Astrocyte (in vitro differentiated cells and primary cell): ENCODE measurements at regions not wholly inside any gene's neighbourhood (a gene's known extent, or its start where the extent isn't known, plus 50 kb on each side); places are given as distances from the start of the nearest gene placed in this dataset.
A peak's percentile ranks its signal among the peaks of the same experiment; 100 is the strongest.

Experiments used
- DNase-seq: peaks from one replicate; pipeline ENCODE4 v3.0.0-alpha.2; 2010; ENCODE audit warnings: low read depth
- FAIRE-seq: peaks from 2 replicates; lab custom pipeline; 2011; peaks lifted over from hg19 to GRCh38; lab: Jason Lieb, UNC
- H2AFZ ChIP-seq: 2 replicates; pipeline ENCODE4 v1.6.0; 2012; ENCODE audit warnings: low read depth, low read length, inconsistent platforms
- H3K27ac ChIP-seq: 2 replicates; pipeline ENCODE4 v1.5.1; 2011; ENCODE audit warnings: low read depth, low read length, inconsistent platforms
- H3K27me3 ChIP-seq: 2 replicates; pipeline ENCODE4 v1.6.0; 2011; ENCODE audit warnings: low read length, inconsistent platforms; ENCODE audit not compliant: insufficient read depth
- H3K36me3 ChIP-seq: 2 replicates; pipeline ENCODE4 v1.5.1; 2011; ENCODE audit warnings: low read length, inconsistent platforms; ENCODE audit not compliant: insufficient read depth
- H3K4me1 ChIP-seq: 2 replicates; pipeline ENCODE4 v1.5.1; 2011; ENCODE audit warnings: low read length, inconsistent platforms; ENCODE audit not compliant: insufficient read depth
- H3K4me2 ChIP-seq: 2 replicates; pipeline ENCODE4 v1.6.0; 2012; ENCODE audit warnings: low read length, inconsistent platforms
- H3K4me3 ChIP-seq: 2 replicates; pipeline ENCODE4 v1.5.1; 2011; ENCODE audit warnings: low read depth, mild to moderate bottlenecking, low read length, inconsistent platforms; ENCODE audit not compliant: insufficient read depth
- H3K79me2 ChIP-seq: 2 replicates; pipeline ENCODE4 v1.6.0; 2012; ENCODE audit warnings: mild to moderate bottlenecking, low read length, inconsistent platforms; ENCODE audit not compliant: insufficient read depth
- H3K9ac ChIP-seq: 2 replicates; pipeline ENCODE4 v1.6.0; 2012; ENCODE audit warnings: mild to moderate bottlenecking, low read length, inconsistent platforms
- H3K9me3 ChIP-seq: 2 replicates; pipeline ENCODE4 v1.5.1; 2012; ENCODE audit warnings: low read depth, mild to moderate bottlenecking, low read length, inconsistent platforms; ENCODE audit not compliant: insufficient read depth
- H4K20me1 ChIP-seq: 2 replicates; pipeline ENCODE4 v1.6.0; 2012; ENCODE audit warnings: low read length, inconsistent platforms; ENCODE audit not compliant: insufficient read depth
- H3K27ac Mint-ChIP-seq: one replicate; pipeline ENCODE4 v1.8.0; 2021; ENCODE audit warnings: mild to moderate bottlenecking, mixed read lengths; ENCODE audit not compliant: unreplicated experiment
- H3K27me3 Mint-ChIP-seq: one replicate; pipeline ENCODE4 v1.8.0; 2021; ENCODE audit warnings: low read depth, mixed read lengths; ENCODE audit not compliant: unreplicated experiment
- H3K36me3 Mint-ChIP-seq: one replicate; pipeline ENCODE4 v1.8.0; 2021; ENCODE audit warnings: low read depth, mixed read lengths; ENCODE audit not compliant: unreplicated experiment
- H3K4me1 Mint-ChIP-seq: one replicate; pipeline ENCODE4 v1.8.0; 2021; ENCODE audit warnings: low read depth, mixed read lengths; ENCODE audit not compliant: unreplicated experiment
- H3K4me3 Mint-ChIP-seq: one replicate; pipeline ENCODE4 v1.8.0; 2021; ENCODE audit warnings: mild to moderate bottlenecking, moderate library complexity, mixed read lengths; ENCODE audit not compliant: unreplicated experiment
- H3K9me3 Mint-ChIP-seq: one replicate; pipeline ENCODE4 v1.8.0; 2021; ENCODE audit warnings: mild to moderate bottlenecking, mixed read lengths; ENCODE audit not compliant: unreplicated experiment
- EZH2 ChIP-seq: IDR thresholded peaks from 2 replicates; pipeline ENCODE4 v1.6.1; 2012; ENCODE audit warnings: mild to moderate bottlenecking, low read length, inconsistent platforms; ENCODE audit not compliant: insufficient read depth
- TF ChIP-seq, protein P1 (sequence below): IDR thresholded peaks from 2 replicates; pipeline ENCODE4 v1.5.1; 2011; ENCODE audit warnings: low read depth, mild to moderate bottlenecking, inconsistent platforms, low read length, moderate library complexity; ENCODE audit not compliant: insufficient read depth

DNA sequence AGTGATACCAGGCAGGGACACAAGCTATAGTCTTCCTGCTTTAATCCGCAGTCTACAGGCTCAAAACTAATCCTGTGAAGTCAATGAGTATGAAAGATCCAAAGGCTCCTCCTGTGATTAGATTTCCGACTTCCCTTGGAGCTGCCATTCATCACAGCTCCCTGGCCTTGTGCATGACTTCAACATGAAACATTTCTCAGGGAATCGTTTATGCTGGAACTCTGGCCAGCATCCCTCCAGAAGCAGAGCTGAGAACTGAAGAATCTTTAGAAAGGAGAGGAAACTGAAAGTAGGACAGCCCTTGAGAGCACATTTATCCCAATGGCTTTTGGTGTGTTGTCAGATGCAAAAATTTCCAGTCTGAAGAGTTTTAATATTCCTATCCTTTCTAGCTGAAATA lies 84.3 kb upstream of the SESTD1 start:
- Mint-ChIP-seq H3K27me3 (peaks cover 1% of the 10 kb centered on the region), H3K4me1 (peaks cover 6% of the 10 kb centered on the region), H3K36me3 (no peaks in the 10 kb centered on the region), H3K9me3 (no peaks in the 10 kb centered on the region), H3K27ac (no peak overlapping the region), H3K4me3 (no peak overlapping the region)
- H3K9ac ChIP-seq: no peak overlapping the region
- H3K36me3 ChIP-seq: no peaks in the 10 kb centered on the region
- no peaks in the 10 kb centered on the region for H3K4me1 ChIP-seq
- H3K27me3 ChIP-seq: no peaks in the 10 kb centered on the region
- TF ChIP-seq, protein P1, sequence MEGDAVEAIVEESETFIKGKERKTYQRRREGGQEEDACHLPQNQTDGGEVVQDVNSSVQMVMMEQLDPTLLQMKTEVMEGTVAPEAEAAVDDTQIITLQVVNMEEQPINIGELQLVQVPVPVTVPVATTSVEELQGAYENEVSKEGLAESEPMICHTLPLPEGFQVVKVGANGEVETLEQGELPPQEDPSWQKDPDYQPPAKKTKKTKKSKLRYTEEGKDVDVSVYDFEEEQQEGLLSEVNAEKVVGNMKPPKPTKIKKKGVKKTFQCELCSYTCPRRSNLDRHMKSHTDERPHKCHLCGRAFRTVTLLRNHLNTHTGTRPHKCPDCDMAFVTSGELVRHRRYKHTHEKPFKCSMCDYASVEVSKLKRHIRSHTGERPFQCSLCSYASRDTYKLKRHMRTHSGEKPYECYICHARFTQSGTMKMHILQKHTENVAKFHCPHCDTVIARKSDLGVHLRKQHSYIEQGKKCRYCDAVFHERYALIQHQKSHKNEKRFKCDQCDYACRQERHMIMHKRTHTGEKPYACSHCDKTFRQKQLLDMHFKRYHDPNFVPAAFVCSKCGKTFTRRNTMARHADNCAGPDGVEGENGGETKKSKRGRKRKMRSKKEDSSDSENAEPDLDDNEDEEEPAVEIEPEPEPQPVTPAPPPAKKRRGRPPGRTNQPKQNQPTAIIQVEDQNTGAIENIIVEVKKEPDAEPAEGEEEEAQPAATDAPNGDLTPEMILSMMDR: no peak
- no peak for TF ChIP-seq EZH2
- DNase-seq (no peak), FAIRE-seq (no peak)
- no peak overlapping the region for H3K4me3 ChIP-seq
- H3K4me2 ChIP-seq: no peak overlapping the region
- no peak overlapping the region for H3K27ac ChIP-seq
- H2AFZ ChIP-seq: no peak overlapping the region
- H3K79me2 ChIP-seq: no peaks in the 10 kb centered on the region
- no peaks in the 10 kb centered on the region for H4K20me1 ChIP-seq
- no peaks in the 10 kb centered on the region for H3K9me3 ChIP-seq

GRCh38 chr2:179344970-179345369 lies 80.3 kb upstream of the SESTD1 start:
- Histone ChIP-seq H3K9ac (no peak overlapping the region), H3K4me1 (no peaks in the 10 kb centered on the region), H3K9me3 (no peaks in the 10 kb centered on the region), H2AFZ (no peak overlapping the region), H4K20me1 (no peaks in the 10 kb centered on the region), H3K27me3 (no peaks in the 10 kb centered on the region), H3K4me2 (no peak overlapping the region), H3K27ac (no peak overlapping the region), H3K79me2 (no peaks in the 10 kb centered on the region), H3K36me3 (no peaks in the 10 kb centered on the region), H3K4me3 (no peak overlapping the region)
- DNase-seq: no peak
- peaks cover 2% of the 10 kb centered on the region for H3K27me3 Mint-ChIP-seq
- H3K4me3 Mint-ChIP-seq: no peak overlapping the region
- TF ChIP-seq, protein P1: no peak
- no peak for TF ChIP-seq EZH2
- no peak for FAIRE-seq
- no peaks in the 10 kb centered on the region for H3K9me3 Mint-ChIP-seq
- peaks cover 6% of the 10 kb centered on the region for H3K4me1 Mint-ChIP-seq
- H3K27ac Mint-ChIP-seq: peak overlapping the region; percentile 30
- no peaks in the 10 kb centered on the region for H3K36me3 Mint-ChIP-seq

GRCh38 chr2:179344280-179344964 lies 79.8 kb upstream of the SESTD1 start:
- Histone ChIP-seq H3K36me3 (no peaks in the 10 kb centered on the region), H4K20me1 (no peaks in the 10 kb centered on the region), H3K79me2 (no peaks in the 10 kb centered on the region), H3K27ac (no peak overlapping the region), H3K9ac (no peak overlapping the region), H2AFZ (peak overlapping the region; percentile 30), H3K27me3 (no peaks in the 10 kb centered on the region), H3K4me2 (no peak overlapping the region), H3K4me3 (no peak overlapping the region), H3K9me3 (no peaks in the 10 kb centered on the region), H3K4me1 (no peaks in the 10 kb centered on the region)
- Mint-ChIP-seq H3K9me3 (no peaks in the 10 kb centered on the region), H3K27me3 (peaks cover 2% of the 10 kb centered on the region), H3K4me3 (no peak overlapping the region), H3K27ac (peak overlapping the region; percentile 30), H3K36me3 (no peaks in the 10 kb centered on the region), H3K4me1 (peaks cover 6% of the 10 kb centered on the region)
- no peak for DNase-seq
- TF ChIP-seq, protein P1: no peak
- no peak for TF ChIP-seq EZH2
- no peak for FAIRE-seq
